Hematopoietic multipotent progenitor cell treated with erythropoietin and hydrocortisone succinate and interleukin-3 and kit ligand, for 8 days (in vitro differentiated cells): ENCODE measurements at regions not wholly inside any gene's neighbourhood (a gene's known extent, or its start where the extent isn't known, plus 50 kb on each side); places are given as distances from the start of the nearest gene placed in this dataset.

Experiments
- DNase-seq: peaks from one replicate; pipeline ENCODE4 v3.0.0-alpha.2; 2015

DNA sequence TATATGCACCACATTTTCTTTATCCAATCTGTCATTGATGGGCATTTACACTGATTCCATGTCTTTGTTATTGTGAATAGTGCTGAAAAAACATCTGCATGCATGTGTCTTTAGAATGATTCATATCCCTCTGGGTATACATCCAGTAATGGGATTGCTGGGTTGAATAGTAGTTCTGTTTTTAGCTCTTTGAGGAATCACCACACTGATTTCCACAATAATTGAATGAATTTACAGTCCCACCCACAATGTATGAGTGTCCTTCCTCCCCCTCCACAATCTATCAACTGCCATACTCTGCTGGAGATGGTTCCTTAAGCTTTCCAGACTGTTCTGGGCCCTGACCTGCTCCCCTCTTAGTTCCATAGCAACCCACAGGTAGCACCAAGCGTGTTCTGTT, 667.0 kb downstream of the LIG4 start:
- DNase-seq, result no peak

- DNase-seq, result no peak
Measured at GRCh38 chr13:107545946-107546502, 669.3 kb downstream of the LIG4 start.

GRCh38 chr13:107534548-107534947, 680.8 kb downstream of the LIG4 start:
- DNase-seq, result no peak

DNA sequence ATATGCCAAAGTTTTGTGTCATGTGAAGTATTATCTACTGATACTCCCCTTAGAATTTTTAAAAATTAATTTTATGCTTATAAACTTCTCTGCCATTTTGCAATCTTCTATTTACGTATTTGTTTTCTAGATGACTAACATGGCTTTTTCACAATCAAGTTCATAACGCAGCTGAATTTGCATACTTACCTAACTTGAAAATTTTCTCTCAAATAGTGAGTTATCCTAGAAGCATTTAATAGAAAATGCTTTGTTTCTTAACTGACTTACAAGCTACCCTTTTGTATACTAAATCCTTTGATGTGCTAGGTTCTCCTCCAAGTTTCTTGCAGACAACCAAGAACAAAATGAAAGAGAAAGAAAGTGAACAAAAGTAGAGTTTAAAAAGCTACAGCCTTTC, 683.5 kb downstream of the LIG4 start:
- no peak for DNase-seq

DNA sequence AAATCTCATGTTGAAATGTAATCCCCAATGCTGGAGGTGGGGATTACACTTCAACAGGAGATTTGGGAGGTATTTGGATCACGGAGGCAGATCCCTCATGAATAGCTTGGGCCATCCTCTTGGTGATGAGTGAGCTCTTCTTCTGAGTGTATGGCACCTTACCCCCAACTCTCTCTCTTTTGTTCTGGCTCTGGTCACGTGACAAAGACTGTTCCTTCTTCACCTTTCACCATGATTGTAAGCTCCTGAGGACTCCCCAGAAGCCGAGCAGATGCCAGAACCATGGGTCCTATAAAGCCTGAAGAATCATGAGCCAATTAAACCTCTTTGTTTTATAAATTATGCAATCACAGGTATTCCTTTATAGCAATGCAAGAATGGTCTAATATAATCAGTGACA, 684.2 kb downstream of the LIG4 start:
- no peak for DNase-seq

GRCh38 chr13:107529035-107529434, 686.3 kb downstream of the LIG4 start:
- no peak for DNase-seq

- no peak for DNase-seq
Measured at GRCh38 chr13:107518780-107519179, 696.6 kb downstream of the LIG4 start.

DNA sequence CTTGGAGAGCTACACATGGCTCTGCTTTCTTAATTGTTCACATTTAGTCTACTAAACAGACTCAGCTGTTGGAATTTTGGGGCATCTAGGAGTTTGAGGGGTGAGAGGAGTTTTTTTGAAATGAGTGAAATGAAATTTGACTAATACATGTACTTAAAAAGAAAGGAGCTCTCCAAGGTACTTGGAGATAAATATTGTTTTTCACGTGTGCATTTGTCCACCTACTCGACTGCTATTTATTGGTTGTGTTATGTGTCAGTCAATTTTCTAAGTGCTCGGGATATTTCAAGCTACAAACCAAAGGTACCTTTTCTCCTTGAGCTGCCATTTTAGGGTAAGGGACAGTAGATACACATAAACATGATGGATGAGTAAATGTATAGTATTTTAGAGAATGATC, 697.0 kb downstream of the LIG4 start:
- no peak for DNase-seq

DNA sequence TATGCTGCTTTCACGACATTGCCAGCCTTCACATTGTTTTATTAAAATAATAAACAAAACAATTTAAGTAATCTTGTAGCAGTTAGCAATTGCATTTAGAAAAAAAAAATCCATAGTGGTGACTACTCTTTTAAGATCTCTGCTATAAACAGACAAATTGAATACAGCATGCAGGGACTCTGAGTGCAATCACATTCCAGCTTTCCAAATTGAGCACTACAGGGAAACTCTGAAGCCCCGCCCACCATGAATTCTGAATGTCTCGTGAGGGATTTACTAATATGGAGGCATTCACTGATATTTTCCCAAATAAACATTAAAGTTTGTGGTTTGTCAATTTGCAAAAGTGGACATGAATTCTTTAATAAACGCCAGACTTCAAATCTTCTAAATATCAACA, 698.8 kb downstream of the LIG4 start:
- DNase-seq, result no peak

- DNase-seq, result no peak
Measured at GRCh38 chr13:107512551-107512950, 702.8 kb downstream of the LIG4 start.

- DNase-seq, result no peak
Measured at GRCh38 chr13:107497661-107498060, 717.7 kb downstream of the LIG4 start.

DNA sequence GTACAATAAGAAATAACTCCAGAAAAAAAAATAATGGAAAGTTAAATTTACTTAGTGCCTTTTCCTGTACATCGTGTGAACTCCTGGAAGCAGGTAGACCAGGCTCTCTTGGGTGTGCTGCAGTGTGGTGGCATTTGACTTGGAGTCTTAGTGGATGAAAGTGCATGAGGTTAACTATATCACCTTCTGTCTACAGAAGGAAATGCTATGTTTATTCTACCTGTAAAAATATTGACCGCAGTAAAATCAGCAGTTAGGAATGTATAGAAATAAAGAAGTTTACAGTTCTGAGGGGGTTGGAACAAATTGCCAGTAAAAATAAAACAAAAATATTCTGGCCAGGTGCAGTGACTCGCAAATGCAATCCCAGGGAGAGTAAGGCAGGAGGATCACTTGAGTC, 722.1 kb downstream of the LIG4 start:
- DNase-seq, result no peak

- DNase-seq, result no peak
Measured at GRCh38 chr13:107482688-107483087, 732.6 kb downstream of the LIG4 start.

DNA sequence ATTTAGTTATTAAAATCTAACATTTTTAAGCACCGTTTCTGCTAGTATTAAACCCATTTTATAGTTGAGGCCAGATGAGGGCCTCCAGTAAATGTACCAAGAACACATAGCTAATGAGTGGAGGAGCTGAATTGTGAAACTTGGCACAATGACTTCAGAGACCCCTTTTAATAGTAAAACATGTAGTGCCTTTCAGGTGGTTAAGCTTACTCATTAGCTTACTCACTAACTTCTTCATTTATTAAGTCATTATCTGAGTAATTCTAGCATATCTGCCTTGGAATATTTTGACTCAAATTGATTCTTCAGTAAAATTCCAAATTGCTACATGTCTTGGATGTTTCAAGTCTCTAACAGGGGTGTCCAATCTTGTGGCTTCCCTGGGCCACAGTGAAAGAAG, 735.2 kb downstream of the LIG4 start:
- DNase-seq, result no peak

- no peak for DNase-seq
Measured at GRCh38 chr13:107477772-107478379, 737.5 kb downstream of the LIG4 start.

DNA sequence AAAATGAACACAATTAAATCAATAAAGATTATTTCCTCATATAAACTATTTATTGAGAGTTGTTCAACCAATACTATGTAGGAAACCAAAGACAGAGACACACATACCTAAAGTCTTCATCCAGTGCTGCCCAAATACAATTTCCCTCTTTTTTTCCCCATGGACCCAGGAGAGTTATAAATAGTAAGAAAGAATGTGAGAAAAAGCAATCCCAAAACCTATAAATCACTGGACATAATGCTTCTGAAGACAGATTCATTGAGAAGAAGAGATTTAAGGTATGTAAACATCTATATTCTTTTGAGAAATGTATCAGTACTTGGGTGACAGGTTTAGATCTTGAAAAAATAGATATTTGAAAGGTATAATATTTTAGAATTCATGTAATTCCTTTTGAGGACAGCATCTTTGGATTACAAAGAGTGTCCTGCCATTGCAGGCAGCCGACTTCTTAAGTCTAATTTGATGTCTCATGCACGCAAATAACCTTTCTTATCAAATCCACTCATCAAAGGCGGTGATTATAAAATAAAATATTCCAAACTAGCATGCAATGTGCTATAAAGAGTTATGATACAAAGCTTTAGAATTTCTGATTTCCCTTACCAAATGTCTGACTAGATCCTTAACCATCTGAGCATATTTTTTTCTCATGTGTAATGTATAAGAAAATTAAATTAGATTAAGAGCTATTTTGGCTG, 739.4 kb downstream of the LIG4 start:
- DNase-seq, result no peak

- no peak for DNase-seq
Measured at GRCh38 chr13:107473253-107473652, 742.1 kb downstream of the LIG4 start.

GRCh38 chr13:107466326-107467099, 748.8 kb downstream of the LIG4 start:
- no peak for DNase-seq

DNA sequence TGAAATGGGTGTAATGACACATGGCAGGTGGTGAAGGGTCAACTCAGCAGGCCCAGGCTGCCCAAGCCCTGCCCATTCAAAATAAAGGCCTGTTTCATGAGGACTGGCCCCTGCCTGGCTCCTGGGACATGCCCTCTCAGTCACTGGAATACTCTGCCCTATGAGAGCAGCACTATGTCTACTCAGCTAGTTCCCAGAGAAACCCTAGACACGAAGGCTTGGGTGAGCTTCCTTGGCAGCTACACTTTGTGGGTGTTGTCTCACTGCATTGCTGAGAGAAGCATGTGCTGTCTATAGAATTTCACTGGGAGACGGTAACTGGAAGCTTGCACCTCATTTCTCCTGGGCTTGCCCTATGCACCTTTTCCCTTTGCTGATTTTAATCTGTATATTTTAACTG, 752.8 kb downstream of the LIG4 start:
- DNase-seq, result no peak

- DNase-seq, result no peak
Measured at GRCh38 chr13:107461751-107462150, 753.6 kb downstream of the LIG4 start.

DNA sequence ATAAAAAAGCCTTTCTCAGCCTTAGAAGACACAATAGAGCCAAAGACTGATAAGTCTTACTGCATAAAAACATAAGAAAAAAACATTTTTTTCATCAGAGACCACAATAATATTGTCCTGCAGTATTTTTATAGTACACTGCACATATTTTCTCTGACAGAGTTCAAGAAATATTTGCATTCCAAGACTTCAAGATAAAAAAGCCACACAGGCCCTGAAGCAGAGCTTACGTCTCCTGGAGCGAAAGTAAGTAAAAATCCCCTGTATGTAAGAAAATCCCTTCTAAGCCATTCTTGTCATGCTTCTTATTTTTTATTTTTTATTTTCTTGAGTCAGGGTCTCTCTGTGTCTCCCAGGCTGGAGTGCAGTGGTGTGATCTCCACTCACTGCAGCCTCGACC, 755.9 kb downstream of the LIG4 start:
- DNase-seq, result no peak

DNA sequence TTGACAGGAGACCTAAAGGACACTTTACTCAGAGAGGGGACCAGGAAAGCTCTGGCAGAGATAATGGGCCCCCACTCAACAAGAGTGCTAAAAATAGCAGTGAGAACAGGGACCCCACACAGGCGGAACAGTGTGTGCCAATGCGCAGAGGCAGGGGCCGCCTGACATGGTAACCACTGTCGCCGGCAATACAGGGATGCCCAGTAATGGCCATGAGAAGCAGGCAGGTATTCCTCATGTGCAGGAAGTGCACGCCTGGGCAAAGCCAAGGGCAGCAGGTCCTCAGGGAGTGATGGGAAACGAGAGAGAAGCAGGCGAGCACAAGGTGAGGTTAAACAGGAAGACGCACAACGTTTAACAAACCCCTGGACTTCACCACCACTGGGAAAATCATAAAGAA, 757.1 kb downstream of the LIG4 start:
- DNase-seq, result no peak

DNA sequence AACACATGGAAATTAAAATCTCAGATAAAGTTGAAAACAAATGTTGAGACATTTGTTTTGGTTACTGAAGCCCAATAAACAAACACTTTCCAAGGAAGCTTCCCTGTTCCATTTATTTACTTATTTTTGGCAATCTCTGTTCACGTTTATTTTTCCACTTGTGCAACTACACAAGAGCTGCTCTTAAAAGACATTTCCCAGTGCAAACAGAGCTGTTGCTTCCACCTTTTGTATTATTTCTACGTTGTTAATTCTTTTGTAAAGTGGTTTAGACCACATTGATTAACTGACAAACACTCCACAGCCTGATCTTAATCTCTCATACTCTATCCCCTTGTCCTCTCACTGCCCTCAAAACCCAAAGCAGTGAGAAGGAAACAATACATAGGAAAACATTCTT, 757.6 kb downstream of the LIG4 start:
- DNase-seq, result no peak

GRCh38 chr13:107456431-107456830, 758.9 kb downstream of the LIG4 start:
- no peak for DNase-seq
